ENCODE measurements at regions not wholly inside any gene's neighbourhood (a gene's known extent, or its start where the extent isn't known, plus 50 kb on each side); places are given as distances from the start of the nearest gene placed in this dataset.

GRCh38 chr2:234806818-234807217 is 145.0 kb upstream of the SH3BP4 start:
- no TSS peak for BruUV-seq (replicated peaks)
- DNase-seq (ENCODE audit: low read depth, low spot score) (no peak), FAIRE-seq (no peak), ATAC-seq (no peak)
- no peak overlapping the region for H3K27ac ChIP-seq (ENCODE audit: control insufficient read depth, insufficient read depth)
- ChIA-PET SMC1A (ENCODE audit: uncharacterized antibody, unreplicated experiment) (no interaction called here), POLR2A (no interaction called here), CTCF (no interaction called here), RAD21 (ENCODE audit: unreplicated experiment) (no interaction called here)
- in situ Hi-C loops (cut with MboI) (no loop called here), intact Hi-C loops (cut with micrococcal nuclease; ENCODE audit: unreplicated experiment) (no loop called here)
- H2AFZ ChIP-seq (ENCODE audit: control insufficient read depth, low read depth, low read length): no peak overlapping the region
- no peaks in the 10 kb centered on the region for H3K4me1 ChIP-seq (ENCODE audit: control insufficient read depth, insufficient read depth, low read length)
- H3K9me3 ChIP-seq (replicated peaks; ENCODE audit: control insufficient read depth, insufficient read depth, low read length): no peaks in the 10 kb centered on the region
- H3K4me3 ChIP-seq: no peak overlapping the region
- H3K79me2 ChIP-seq (ENCODE audit: control insufficient read depth, insufficient read depth, low read length): no peaks in the 10 kb centered on the region
- H3K4me2 ChIP-seq (ENCODE audit: control insufficient read depth, insufficient read depth): no peak overlapping the region
- H4K20me1 ChIP-seq (ENCODE audit: control insufficient read depth, insufficient read depth): no peaks in the 10 kb centered on the region
- H3K27me3 ChIP-seq (replicated peaks in 1 of 2; ENCODE audit: control insufficient read depth in 2 of 2, insufficient read depth in 2 of 2, low read length in 1 of 2): no peaks in the 10 kb centered on the region
- no peaks in the 10 kb centered on the region for H3K36me3 ChIP-seq (ENCODE audit: control insufficient read depth in 2 of 2, insufficient read depth in 2 of 2, low read length in 1 of 2)
- WGBS (ENCODE audit: insufficient coverage, insufficient replicate concordance, low lambda C conversion rate, missing lambda C conversion rate): 19% methylated on average over 1 of the region's 1 CpG
- no peak overlapping the region for H3K9ac ChIP-seq (ENCODE audit: control insufficient read depth, insufficient read depth, low read length)
- no peak for TF ChIP-seq CBFB (IDR thresholded peaks at IDR 0.05; ENCODE audit: low read depth)
- no peak for TF ChIP-seq IRF4 (IDR thresholded peaks at IDR 0.05; ENCODE audit: low read depth, low read length)
- no peak for TF ChIP-seq IRF5 (IDR thresholded peaks at IDR 0.05; ENCODE audit: borderline replicate concordance)
- no peak for TF ChIP-seq SUPT20H (IDR thresholded peaks at IDR 0.05; ENCODE audit: borderline replicate concordance, control insufficient read depth, low read depth, low read length)
- no peak for TF ChIP-seq BRCA1 (IDR thresholded peaks at IDR 0.05; ENCODE audit: low read depth, low read length)
- TF ChIP-seq TCF12 (IDR thresholded peaks at IDR 0.05; ENCODE audit: low read depth, low read length): no peak
- TF ChIP-seq ZBTB40 (IDR thresholded peaks at IDR 0.05; ENCODE audit: borderline replicate concordance): no peak
- TF ChIP-seq IRF3 (IDR thresholded peaks at IDR 0.05): no peak
- no peak for TF ChIP-seq NR2C2 (IDR thresholded peaks at IDR 0.05; ENCODE audit: borderline replicate concordance, control insufficient read depth, insufficient read length, low read depth)
- no peak for TF ChIP-seq HDAC6 (IDR thresholded peaks at IDR 0.05; ENCODE audit: unreplicated experiment)
- no peak for TF ChIP-seq E2F8 (IDR thresholded peaks at IDR 0.05; ENCODE audit: low read depth, partially characterized antibody)
- no peak for TF ChIP-seq PBX3 (IDR thresholded peaks at IDR 0.05; ENCODE audit: insufficient replicate concordance, low read depth, low read length)
- TF ChIP-seq PKNOX1 (IDR thresholded peaks at IDR 0.05): no peak
